ENCODE measurements at regions not wholly inside any gene's neighbourhood (a gene's known extent, or its start where the extent isn't known, plus 50 kb on each side); places are given as distances from the start of the nearest gene placed in this dataset.

DNA sequence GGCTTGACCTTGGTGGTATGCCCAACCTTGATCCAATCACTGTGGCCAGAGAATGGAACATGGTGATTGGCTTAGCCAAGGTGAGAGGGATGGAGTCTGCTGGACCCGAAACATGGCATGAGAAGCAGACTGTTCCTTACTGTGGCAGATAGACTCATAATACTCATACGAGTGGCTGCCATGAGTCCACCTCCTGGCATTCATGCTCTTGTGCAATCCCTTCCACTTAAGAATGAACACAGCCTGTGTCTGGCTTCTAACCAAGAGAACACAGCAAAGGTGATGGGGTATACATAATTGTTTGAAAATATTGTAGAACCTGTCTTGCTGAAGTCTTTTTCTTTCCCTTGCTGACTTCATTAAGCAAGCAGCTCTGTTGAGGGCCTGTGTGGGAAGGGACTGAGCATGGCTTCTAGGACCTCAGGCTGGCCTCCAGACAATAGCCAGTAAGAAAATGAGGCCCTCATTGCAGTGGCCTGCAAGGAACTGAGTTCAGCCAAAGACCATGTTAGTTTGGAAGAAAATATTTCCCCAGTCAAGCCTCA, 85.9 kb downstream of the ZNF281 start:
- TF ChIP-seq, protein P1, sequence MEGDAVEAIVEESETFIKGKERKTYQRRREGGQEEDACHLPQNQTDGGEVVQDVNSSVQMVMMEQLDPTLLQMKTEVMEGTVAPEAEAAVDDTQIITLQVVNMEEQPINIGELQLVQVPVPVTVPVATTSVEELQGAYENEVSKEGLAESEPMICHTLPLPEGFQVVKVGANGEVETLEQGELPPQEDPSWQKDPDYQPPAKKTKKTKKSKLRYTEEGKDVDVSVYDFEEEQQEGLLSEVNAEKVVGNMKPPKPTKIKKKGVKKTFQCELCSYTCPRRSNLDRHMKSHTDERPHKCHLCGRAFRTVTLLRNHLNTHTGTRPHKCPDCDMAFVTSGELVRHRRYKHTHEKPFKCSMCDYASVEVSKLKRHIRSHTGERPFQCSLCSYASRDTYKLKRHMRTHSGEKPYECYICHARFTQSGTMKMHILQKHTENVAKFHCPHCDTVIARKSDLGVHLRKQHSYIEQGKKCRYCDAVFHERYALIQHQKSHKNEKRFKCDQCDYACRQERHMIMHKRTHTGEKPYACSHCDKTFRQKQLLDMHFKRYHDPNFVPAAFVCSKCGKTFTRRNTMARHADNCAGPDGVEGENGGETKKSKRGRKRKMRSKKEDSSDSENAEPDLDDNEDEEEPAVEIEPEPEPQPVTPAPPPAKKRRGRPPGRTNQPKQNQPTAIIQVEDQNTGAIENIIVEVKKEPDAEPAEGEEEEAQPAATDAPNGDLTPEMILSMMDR (conservative IDR thresholded peaks at IDR 0.05; ENCODE audit: low read length): no peak
- no peak overlapping the region for H3K4me3 ChIP-seq (ENCODE audit: low read length)
- DNase-seq (ENCODE audit: low read depth): peak; percentile 83

DNA sequence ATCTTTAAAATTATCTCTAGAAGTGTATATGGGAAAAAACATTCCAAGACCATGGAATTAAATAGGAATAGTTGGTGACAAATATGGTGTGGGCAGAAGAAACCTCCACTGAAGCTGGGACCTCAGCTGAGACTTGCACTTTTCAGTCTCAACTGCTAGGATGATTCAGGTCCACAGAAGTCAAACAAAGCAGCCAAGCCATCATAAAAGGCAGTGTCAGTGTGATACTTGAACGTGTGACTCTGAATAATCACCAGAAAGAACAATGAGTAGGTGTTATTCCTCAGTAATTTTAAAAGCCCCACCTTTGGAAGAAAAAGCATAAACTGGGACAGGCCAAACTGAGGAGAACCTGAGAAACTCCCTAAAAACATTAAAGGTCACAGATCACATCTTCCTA, 90.7 kb downstream of the ZNF281 start:
- no peak overlapping the region for H3K4me3 ChIP-seq (ENCODE audit: low read length)
- no peak for DNase-seq (ENCODE audit: low read depth)
- TF ChIP-seq, protein P1 (conservative IDR thresholded peaks at IDR 0.05; ENCODE audit: low read length): no peak

DNA sequence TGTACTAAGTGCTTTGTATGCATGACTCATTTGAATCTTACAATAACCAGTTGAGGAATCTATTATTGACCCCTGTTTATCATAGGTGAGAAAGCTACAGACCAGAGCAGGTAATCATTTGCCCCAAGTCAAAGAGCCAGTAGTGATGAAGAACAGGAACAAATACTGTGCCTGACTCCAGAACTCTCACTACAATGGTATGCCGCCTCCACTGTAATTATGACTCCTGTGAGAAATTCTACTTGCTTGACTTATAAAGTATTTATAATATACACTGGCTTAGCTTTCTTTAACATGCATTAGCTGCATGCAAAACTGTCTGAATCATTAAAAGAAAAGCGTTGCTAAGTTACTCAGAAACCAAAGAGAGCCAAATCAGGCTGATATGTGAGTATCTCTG, 92.6 kb downstream of the ZNF281 start:
- TF ChIP-seq, protein P1 (conservative IDR thresholded peaks at IDR 0.05; ENCODE audit: low read length): no peak
- no peak overlapping the region for H3K4me3 ChIP-seq (ENCODE audit: low read length)
- DNase-seq (ENCODE audit: low read depth): peak; percentile 79

DNA sequence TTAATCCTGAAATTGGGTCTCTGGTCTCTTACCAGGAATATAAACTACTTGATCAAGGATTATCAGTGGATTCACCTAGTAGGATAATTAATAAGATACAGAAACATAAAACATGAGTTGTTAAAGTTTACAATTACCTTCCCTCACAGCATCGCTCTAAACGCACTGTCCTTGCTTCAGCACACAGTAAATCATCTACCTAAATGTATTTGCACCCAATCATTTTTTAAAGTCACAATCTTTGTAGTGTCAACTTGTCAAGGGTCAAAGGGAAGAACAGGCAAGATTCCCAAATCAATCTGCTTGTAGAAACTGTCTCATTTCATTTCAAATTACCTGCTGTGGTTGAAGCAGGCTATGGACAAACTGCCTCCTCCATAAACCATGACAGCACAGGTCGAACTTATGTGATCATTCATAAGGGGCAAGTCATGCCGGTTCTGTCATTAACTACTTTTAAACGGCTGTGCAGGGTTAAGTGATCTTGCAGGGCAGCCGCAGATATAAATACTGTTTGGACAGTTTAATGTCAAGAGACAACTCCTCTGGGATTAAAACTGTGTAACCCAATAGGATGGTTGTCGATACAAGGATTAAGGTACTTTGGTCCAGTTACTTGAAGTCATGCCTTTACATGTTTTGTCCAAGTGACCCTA, 93.6 kb downstream of the ZNF281 start:
- DNase-seq (ENCODE audit: low read depth): no peak
- no peak overlapping the region for H3K4me3 ChIP-seq (ENCODE audit: low read length)
- TF ChIP-seq, protein P1 (conservative IDR thresholded peaks at IDR 0.05; ENCODE audit: low read length): no peak

DNA sequence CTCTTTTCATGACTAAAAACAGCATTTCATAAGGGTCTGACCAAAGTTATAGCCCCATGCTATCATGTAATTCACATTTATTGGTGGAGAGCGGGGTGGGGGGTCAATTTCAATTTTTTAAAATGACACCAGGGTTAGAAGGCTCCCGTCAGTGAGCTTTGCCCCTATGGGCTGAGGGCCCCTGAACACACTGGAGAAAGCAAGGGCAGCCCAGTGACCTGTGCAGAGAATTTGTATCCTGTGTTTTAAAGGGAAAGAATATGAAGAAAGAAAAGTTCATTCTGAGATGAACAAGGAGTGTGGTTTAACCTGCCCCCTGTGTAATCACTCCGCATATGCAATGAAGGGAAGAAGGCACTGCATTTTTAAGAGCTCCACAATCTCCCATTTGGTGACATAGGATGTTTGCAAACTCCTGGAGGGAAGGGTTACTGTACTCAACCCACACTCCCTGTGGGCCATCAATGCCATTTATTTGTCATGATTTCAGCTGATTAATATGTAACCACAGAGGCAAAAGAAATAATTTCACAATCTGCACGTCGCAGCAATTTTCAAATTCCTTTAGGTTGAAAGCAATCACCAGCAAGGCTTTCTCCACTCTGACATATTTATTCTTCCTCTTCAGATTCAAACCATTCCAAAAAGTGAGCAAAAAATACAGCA, 95.6 kb downstream of the ZNF281 start:
- TF ChIP-seq, protein P1 (conservative IDR thresholded peaks at IDR 0.05; ENCODE audit: low read length): peak; percentile 31
- DNase-seq (ENCODE audit: low read depth): peak; percentile 96

DNA sequence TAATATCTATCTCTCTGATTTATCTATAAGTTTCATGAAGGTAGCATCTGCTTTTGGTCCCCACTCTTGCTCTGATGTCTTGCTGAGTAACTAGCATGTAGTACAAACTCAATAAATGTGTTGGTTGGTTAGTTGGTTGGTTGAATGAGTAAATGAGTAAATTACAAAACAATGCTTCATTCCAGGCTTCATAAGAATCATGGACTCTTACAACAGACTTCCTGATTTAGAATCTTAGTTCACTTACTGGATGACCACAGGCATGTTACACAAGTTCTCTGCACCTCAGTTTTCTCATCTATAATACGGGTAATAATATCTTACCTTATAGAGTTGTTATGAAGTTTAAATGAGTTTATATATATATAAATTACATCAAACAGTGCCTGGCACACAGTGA, 98.6 kb downstream of the ZNF281 start:
- no peak overlapping the region for H3K4me3 ChIP-seq (ENCODE audit: low read length)
- DNase-seq (ENCODE audit: low read depth): peak; percentile 84
- TF ChIP-seq, protein P1 (conservative IDR thresholded peaks at IDR 0.05; ENCODE audit: low read length): no peak

More for the DNA sequence above, 95.6 kb downstream of the ZNF281 start:
- no peak overlapping the region for H3K4me3 ChIP-seq (ENCODE audit: low read length)

DNA sequence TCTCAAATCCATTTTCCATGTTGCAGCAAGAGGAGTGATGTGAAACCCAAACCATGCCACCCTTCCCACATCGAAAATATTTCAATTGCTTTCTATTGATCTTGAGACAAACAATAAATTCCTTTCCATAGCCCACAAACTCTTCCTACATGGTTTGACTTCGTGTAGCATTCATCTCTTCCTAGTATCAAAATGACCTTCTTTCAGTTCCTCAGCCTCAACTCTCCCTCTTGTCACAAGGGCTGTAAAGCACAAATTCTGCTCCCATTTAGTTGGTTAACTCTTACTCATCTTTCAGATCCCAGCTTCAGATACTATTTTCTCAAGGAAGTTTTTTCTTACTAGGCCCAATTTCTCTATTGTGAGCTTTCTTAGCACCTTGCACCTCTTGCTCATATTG, 99.0 kb downstream of the ZNF281 start:
- TF ChIP-seq, protein P1 (conservative IDR thresholded peaks at IDR 0.05; ENCODE audit: low read length): no peak
- H3K4me3 ChIP-seq (ENCODE audit: low read length): no peak overlapping the region

More for the DNA sequence above, 99.0 kb downstream of the ZNF281 start:
- no peak for DNase-seq (ENCODE audit: low read depth)

Data from AG10803 (cell line).